HG03060 (cell line): ENCODE measurements at regions not wholly inside any gene's neighbourhood (a gene's known extent, or its start where the extent isn't known, plus 50 kb on each side); places are given as distances from the start of the nearest gene placed in this dataset.

ENCODE experiments used
- ATAC-seq: cut with Tn5 transposase; IDR thresholded peaks from one replicate; pipeline ENCODE4 v1.9.1; 2021; ENCODE audit warnings: low read depth, moderate number of reproducible peaks; ENCODE audit not compliant: unreplicated experiment

- ATAC-seq, result no peak
These were observed 1037.2 kb upstream of the ACVR2A start for GRCh38 chr2:146807568-146808168.

GRCh38 chr2:146806364-146807005, 1038.3 kb upstream of the ACVR2A start:
- no peak for ATAC-seq

GRCh38 chr2:146804288-146804687, 1040.5 kb upstream of the ACVR2A start:
- no peak for ATAC-seq

- no peak for ATAC-seq
These were observed 1042.9 kb upstream of the ACVR2A start for GRCh38 chr2:146801886-146802285.

- no peak for ATAC-seq
These were observed 1058.4 kb upstream of the ACVR2A start for GRCh38 chr2:146786396-146786795.

GRCh38 chr2:146785101-146785500, 1059.7 kb upstream of the ACVR2A start:
- no peak for ATAC-seq

- ATAC-seq, result no peak
These were observed 1060.2 kb upstream of the ACVR2A start for GRCh38 chr2:146784602-146785001.

- ATAC-seq, result no peak
These were observed 1067.6 kb upstream of the ACVR2A start for GRCh38 chr2:146777181-146777580.

GRCh38 chr2:146776596-146776995, 1068.2 kb upstream of the ACVR2A start:
- ATAC-seq, result no peak

GRCh38 chr2:146771531-146771930, 1073.3 kb upstream of the ACVR2A start:
- no peak for ATAC-seq

- no peak for ATAC-seq
These were observed 1080.5 kb upstream of the ACVR2A start for GRCh38 chr2:146764301-146764700.

GRCh38 chr2:146762786-146763185, 1082.0 kb upstream of the ACVR2A start:
- no peak for ATAC-seq

- no peak for ATAC-seq
These were observed 1090.2 kb upstream of the ACVR2A start for GRCh38 chr2:146754606-146755005.

- no peak for ATAC-seq
These were observed 1096.8 kb upstream of the ACVR2A start for GRCh38 chr2:146748046-146748445.

- no peak for ATAC-seq
These were observed 1103.6 kb upstream of the ACVR2A start for GRCh38 chr2:146741260-146741659.

- ATAC-seq, result no peak
These were observed 1110.0 kb upstream of the ACVR2A start for GRCh38 chr2:146734821-146735190.

- no peak for ATAC-seq
These were observed 1110.6 kb upstream of the ACVR2A start for GRCh38 chr2:146734042-146734820.

GRCh38 chr2:146730882-146731281, 1113.9 kb upstream of the ACVR2A start:
- ATAC-seq, result no peak

GRCh38 chr2:146721486-146721885, 1123.3 kb upstream of the ACVR2A start:
- no peak for ATAC-seq

- no peak for ATAC-seq
These were observed 1124.7 kb upstream of the ACVR2A start for GRCh38 chr2:146720170-146720569.

- no peak for ATAC-seq
These were observed 1128.2 kb upstream of the ACVR2A start for GRCh38 chr2:146716591-146716990.

GRCh38 chr2:146709004-146709403, 1135.8 kb upstream of the ACVR2A start:
- ATAC-seq, result no peak
